Esophagus muscularis mucosa (tissue), 4 donors: ENCODE measurements at regions not wholly inside any gene's neighbourhood (a gene's known extent, or its start where the extent isn't known, plus 50 kb on each side); places are given as distances from the start of the nearest gene placed in this dataset.

ENCODE experiments used
- DNase-seq: peaks from one replicate; pipeline ENCODE4 v3.0.0-alpha.2; 2017; ENCODE audit errors: extremely low spot score
- H3K27ac ChIP-seq, 4 donors: fragments of 200-600 bp; sonication (generic); replicated peaks in 1 of 4; 1 replicate in 3 of 4; 2 replicates in 1 of 4; pipeline ENCODE4 v1.5.1; 2016 to 2019; ENCODE audit warnings: mild to moderate bottlenecking in 1 of 4
- H3K27me3 ChIP-seq, 4 donors: fragments of 200-600 bp; sonication (generic); one replicate each; pipeline versions ENCODE4 v1.5.1 to v1.6.0; 2016 to 2019
- H3K36me3 ChIP-seq, 4 donors: fragments of 200-600 bp; sonication (generic); one replicate each; pipeline ENCODE4 v1.5.1; 2016 to 2019
- H3K4me1 ChIP-seq, 4 donors: fragments of 200-600 bp; sonication (generic); one replicate each; pipeline ENCODE4 v1.5.1; 2016 to 2019
- H3K4me3 ChIP-seq, 4 donors: fragments of 200-600 bp; sonication (generic); 1 replicate in 2 of 4; 2 replicates in 2 of 4; pipeline ENCODE4 v1.5.1; 2016 to 2019; ENCODE audit warnings: mild to moderate bottlenecking in 4 of 4, moderate library complexity in 1 of 4
- H3K9me3 ChIP-seq, 4 donors: fragments of 200-600 bp; sonication (generic); 1 replicate in 3 of 4; 2 replicates in 1 of 4; pipeline ENCODE4 v1.5.1; 2016 to 2019
- CTCF ChIP-seq, 3 experiments: fragments of 200-600 bp in 2 of 3; fragments of 450-650 bp in 1 of 3; sonication (generic) in 2 of 3; IDR thresholded peaks; one replicate each; pipeline ENCODE4 v1.5.1; 2017 to 2019; ENCODE audit warnings: antibody characterized with exemption in 3 of 3, mild to moderate bottlenecking in 2 of 3, moderate library complexity in 1 of 3
- EP300 ChIP-seq: sonication (generic); formaldehyde crosslinking; IDR thresholded peaks from one replicate; pipeline ENCODE4 v1.6.1; 2017; ENCODE audit warnings: antibody characterized with exemption
- POLR2A ChIP-seq: fragments of 450-650 bp; IDR thresholded peaks from one replicate; pipeline ENCODE4 v1.6.1; 2017; ENCODE audit warnings: antibody characterized with exemption, moderate library complexity, mild to moderate bottlenecking, low read depth
- POLR2AphosphoS5 ChIP-seq, 2 donors: sonication (generic); formaldehyde crosslinking; IDR thresholded peaks; one replicate each; pipeline ENCODE4 v1.6.1; 2017; ENCODE audit warnings: antibody characterized with exemption in 2 of 2
- WGBS: methylation state at CpG from one replicate; pipeline ENCODE4 v1.1.5; 2018; 5-methylcytosine and 5-hydroxymethylcytosine counted together
- intact Hi-C: fragments of 100-400 bp; cut with DNase I; formaldehyde crosslinking; loops from one replicate; pipeline ENCODE4 v1.15.1; 2023

DNA sequence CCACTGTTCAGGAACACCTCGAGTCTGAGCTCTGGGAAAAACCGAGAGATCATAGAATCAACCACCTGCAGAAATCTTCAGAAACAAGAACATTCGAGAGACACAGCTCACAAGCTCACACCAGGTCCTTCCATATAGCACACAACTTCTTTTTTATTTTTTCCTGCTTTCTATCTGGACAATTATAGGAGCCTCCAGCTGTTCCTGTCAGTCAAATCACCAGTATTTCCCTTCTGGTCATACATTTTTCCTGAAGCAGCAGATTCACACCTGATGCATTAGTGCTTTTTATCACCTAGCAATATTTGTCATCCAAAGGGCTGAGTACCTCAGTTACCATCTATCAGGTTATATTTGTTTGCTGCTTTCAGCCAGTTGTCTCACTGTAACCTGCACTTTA, 323.5 kb downstream of the FOXO1 start:
- peaks cover 18 to 83% (median 71%) of the 10 kb centered on the region in 4 donors for H3K4me1 ChIP-seq
- H3K4me3 ChIP-seq, result no peak overlapping the region
- no peaks in the 10 kb centered on the region for H3K9me3 ChIP-seq
- no peaks in the 10 kb centered on the region for H3K36me3 ChIP-seq
- H3K27ac ChIP-seq, result no peak overlapping the region
- intact Hi-C loops, result loop anchor here (5.0 to 10.0 kb wide), 2 partner anchors 66 to 268 kb away; no protein-coding TSS in a partner anchor
- 95% methylated on average over 3 of the region's 3 CpGs for WGBS
- TF ChIP-seq POLR2AphosphoS5 (IDR thresholded peaks at IDR 0.05) (no peak), EP300 (no peak), CTCF (IDR thresholded peaks at IDR 0.05) (no peak), POLR2A (no peak)
- H3K27me3 ChIP-seq, result no peaks in the 10 kb centered on the region
- DNase-seq, result no peak

DNA sequence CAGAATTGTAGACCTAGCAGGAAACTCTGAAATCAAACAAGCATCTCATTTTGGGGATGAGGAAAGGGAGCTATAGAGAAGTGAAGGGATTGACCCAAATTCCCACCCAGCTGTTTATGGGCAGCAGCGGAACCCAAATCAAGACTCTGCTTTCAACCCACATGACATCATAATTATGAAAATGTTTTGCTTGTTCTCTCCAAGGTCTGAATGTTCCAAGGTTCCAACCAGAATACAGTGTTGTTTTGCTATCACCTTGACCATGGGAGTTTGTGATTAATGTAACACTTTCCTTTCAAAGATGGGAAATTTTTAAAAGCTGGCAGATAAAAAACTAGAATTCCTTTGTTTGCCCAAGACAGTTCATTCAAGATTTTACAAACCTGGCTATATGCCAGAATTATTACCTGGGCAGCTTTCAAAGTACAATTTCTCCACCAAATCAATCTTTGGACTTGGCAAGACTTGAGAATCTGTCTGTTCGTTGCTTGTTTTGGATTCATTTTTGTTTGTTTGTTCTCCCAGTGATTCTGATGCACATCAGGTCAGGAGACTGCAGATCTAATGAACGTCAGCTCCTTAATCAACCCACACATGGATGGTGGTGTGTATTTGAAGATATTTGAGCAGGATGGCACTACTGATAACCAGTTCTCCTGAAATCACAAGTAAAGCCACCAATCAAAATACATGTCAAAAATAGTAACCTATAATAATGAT, 322.7 kb downstream of the FOXO1 start:
- no peaks in the 10 kb centered on the region for H3K27me3 ChIP-seq
- intact Hi-C loops, result loop anchor here (5.0 to 10.0 kb wide), 2 partner anchors 66 to 269 kb away; no protein-coding TSS in a partner anchor
- peak overlapping the region in 1 of 4 donors; percentile 37 for H3K27ac ChIP-seq
- H3K9me3 ChIP-seq, result no peaks in the 10 kb centered on the region
- no peak overlapping the region for H3K4me3 ChIP-seq
- peaks cover 18 to 86% (median 73%) of the 10 kb centered on the region in 4 donors for H3K4me1 ChIP-seq
- no peaks in the 10 kb centered on the region for H3K36me3 ChIP-seq
- TF ChIP-seq POLR2A, result no peak
- TF ChIP-seq EP300, result no peak
- TF ChIP-seq POLR2AphosphoS5 (IDR thresholded peaks at IDR 0.05), result no peak
- TF ChIP-seq CTCF (IDR thresholded peaks at IDR 0.05), result no peak
- DNase-seq, result no peak
- 94% methylated on average over 3 of the region's 3 CpGs for WGBS

DNA sequence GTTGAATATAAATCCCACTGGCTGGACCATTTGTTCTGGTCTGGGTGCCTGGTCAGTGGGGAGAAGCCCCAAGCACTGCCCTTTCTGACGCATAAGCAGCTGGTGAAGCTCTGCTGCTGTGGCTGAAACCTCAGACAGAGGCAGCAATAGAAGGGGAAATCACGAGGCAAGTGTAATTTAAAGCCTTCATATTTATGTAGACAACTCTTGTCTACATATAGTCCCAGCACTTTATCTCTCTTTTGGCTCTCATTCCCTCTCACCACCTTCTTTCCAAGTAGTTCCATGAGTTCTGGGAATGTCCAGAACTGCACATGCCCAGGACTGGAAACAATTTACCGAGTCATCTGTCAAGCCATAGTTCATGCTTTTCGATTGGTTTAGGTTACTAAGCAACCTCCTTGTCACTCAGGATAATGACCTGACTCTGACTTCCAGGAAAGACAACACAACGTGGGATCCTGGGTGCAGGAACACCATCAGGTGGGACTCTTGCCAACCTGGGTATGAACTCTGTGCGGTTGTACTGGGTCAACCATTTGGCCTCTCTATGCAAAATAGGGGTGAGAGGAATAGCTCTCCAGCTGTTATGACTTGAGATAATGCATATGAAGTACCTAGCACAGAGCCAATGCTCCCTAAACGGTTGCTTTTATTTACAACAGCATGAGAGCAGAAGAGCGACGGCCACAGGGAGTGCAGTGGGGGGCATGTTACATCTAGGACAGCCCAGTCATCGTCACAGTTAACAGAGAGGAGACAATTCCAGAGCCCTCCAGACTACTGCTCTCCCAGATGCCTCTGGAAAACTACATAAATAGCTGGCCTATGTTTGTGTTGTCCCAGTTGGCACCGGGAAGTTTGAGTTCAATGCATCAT, 321.9 kb downstream of the FOXO1 start:
- Histone ChIP-seq H3K4me1 (peaks cover 18 to 87% (median 74%) of the 10 kb centered on the region in 4 donors), H3K4me3 (no peak overlapping the region), H3K36me3 (no peaks in the 10 kb centered on the region), H3K9me3 (no peaks in the 10 kb centered on the region), H3K27ac (peak overlapping the region in 2 of 4 donors; percentile 21 to 37), H3K27me3 (no peaks in the 10 kb centered on the region)
- 73% methylated on average over 10 of the region's 11 CpGs for WGBS
- DNase-seq, result no peak
- intact Hi-C loops, result loop anchor here (5.0 to 10.0 kb wide), 2 partner anchors 67 to 270 kb away; no protein-coding TSS in a partner anchor
- TF ChIP-seq POLR2A (no peak), CTCF (IDR thresholded peaks at IDR 0.05) (no peak), POLR2AphosphoS5 (IDR thresholded peaks at IDR 0.05) (no peak), EP300 (peak; percentile 56)

GRCh38 chr13:40345149-40345514, 321.3 kb downstream of the FOXO1 start:
- no peak overlapping the region for H3K4me3 ChIP-seq
- no peak for TF ChIP-seq POLR2A
- TF ChIP-seq POLR2AphosphoS5 (IDR thresholded peaks at IDR 0.05), result no peak
- TF ChIP-seq EP300, result no peak
- TF ChIP-seq CTCF (IDR thresholded peaks at IDR 0.05), result no peak
- no peaks in the 10 kb centered on the region for H3K36me3 ChIP-seq
- no peak for DNase-seq
- WGBS, result 100% methylated on average over 1 of the region's 2 CpGs
- peak overlapping the region; percentile 20 to 48 (median 21) for H3K27ac ChIP-seq
- intact Hi-C loops, result loop anchor here (10.0 kb wide), 1 partner anchor 270 kb away; no protein-coding TSS in a partner anchor
- no peaks in the 10 kb centered on the region for H3K27me3 ChIP-seq
- H3K4me1 ChIP-seq, result peaks cover 18 to 90% (median 75%) of the 10 kb centered on the region in 4 donors
- H3K9me3 ChIP-seq, result no peaks in the 10 kb centered on the region
